Heart left ventricle (tissue), 16 donors: ENCODE measurements at regions not wholly inside any gene's neighbourhood (a gene's known extent, or its start where the extent isn't known, plus 50 kb on each side); places are given as distances from the start of the nearest gene placed in this dataset.

Experiments used
- ATAC-seq, 4 donors: fragments of 200-7000 bp; cut with Tn5 transposase; one replicate each; pipeline ENCODE4 v1.9.1; 2020 to 2022; ENCODE audit warnings: moderate library complexity in 4 of 4, mild to moderate bottlenecking in 3 of 4, moderate number of reproducible peaks in 1 of 4
- DNase-seq, 5 donors: peaks; one replicate each; pipeline ENCODE4 v3.0.0-alpha.2; 2020
- H3K27ac ChIP-seq, 12 donors: fragments of 200-600 bp; sonication (generic) in 4 of 12; one replicate each; pipeline versions ENCODE4 v1.5.0 to v1.8.0; 2016 to 2022; ENCODE audit warnings: mild to moderate bottlenecking in 2 of 12
- H3K27me3 ChIP-seq, 9 donors: fragments of 200-600 bp; sonication (generic) in 2 of 9; one replicate each; pipeline versions ENCODE4 v1.5.1 to v1.8.0; 2016 to 2022; ENCODE audit warnings: mild to moderate bottlenecking in 3 of 9
- H3K36me3 ChIP-seq, 9 donors: fragments of 200-600 bp; sonication (generic) in 2 of 9; one replicate each; pipeline versions ENCODE4 v1.5.0 to v1.8.0; 2018 to 2022; ENCODE audit warnings: mild to moderate bottlenecking in 2 of 9
- H3K4me1 ChIP-seq, 12 donors: fragments of 200-600 bp; sonication (generic) in 4 of 12; one replicate each; pipeline versions ENCODE4 v1.5.0 to v1.8.0; 2016 to 2022; ENCODE audit warnings: mild to moderate bottlenecking in 3 of 12
- H3K4me3 ChIP-seq, 12 donors: fragments of 200-600 bp; sonication (generic) in 4 of 12; one replicate each; pipeline versions ENCODE4 v1.5.0 to v1.8.0; 2017 to 2022; ENCODE audit warnings: mild to moderate bottlenecking in 9 of 12, moderate library complexity in 4 of 12
- H3K9me3 ChIP-seq, 12 donors: fragments of 200-600 bp; sonication (generic) in 4 of 12; one replicate each; pipeline versions ENCODE4 v1.5.0 to v1.8.0; 2016 to 2022; ENCODE audit warnings: mild to moderate bottlenecking in 1 of 12
- POLR2A ChIP-seq, 2 donors: fragments of 450-650 bp; IDR thresholded peaks; one replicate each; pipeline ENCODE4 v1.6.1; 2017; ENCODE audit warnings: antibody characterized with exemption in 2 of 2, mild to moderate bottlenecking in 2 of 2, moderate library complexity in 2 of 2
- WGBS, 4 donors: extraction: QIAGEN DNeasy Blood & Tissue Kit in 2 of 4; methylation state at CpG; one replicate each; pipeline versions ENCODE4 v1.1.5 to v1.1.7; 2013 to 2018; 5-methylcytosine and 5-hydroxymethylcytosine counted together
- intact Hi-C, 10 donors: fragments of 100-400 bp; cut with DNase I; formaldehyde crosslinking; loops; one replicate each; pipeline versions ENCODE4 v1.11.1 to v1.14.2; 2022
- TF ChIP-seq, protein P1 (sequence below), 12 donors: fragments of 200-600 bp; sonication (generic) in 4 of 12; IDR thresholded peaks; one replicate each; pipeline versions ENCODE4 v1.5.0 to v1.8.0; 2018 to 2022; ENCODE audit warnings: antibody characterized with exemption in 12 of 12, mild to moderate bottlenecking in 5 of 12
- donor health status: ischemic (EF 13 %, LVEDD 7.1; RV severe dilation, severe dysfunction).
- donor health status: healthy with polysubstance abuse.
- donor health status: DM: no; HTN: yes; CAD: no.
- donor health status: DM: no; HTN: no; CAD: no.
- donor health status: ischemic (EF 25% LVEDD 6.9; RV normal size, moderate dysfunction).
- donor health status: ischemic (EF 25% LVEDD 5.7; RV mildly dilated, moderate dysfunction).
- donor health status: healthy.
- donor health status: DM: yes; HTN: yes; CAD: no.
- donor health status: ischemic (EF 35%, LVEDD 5.7; RV mildly dilated, moderate dysfunction).
- donor health status: nonischemic (EF 11% LVEDD 7.7; RV severe dilation, severe dysfunction).
- donor health status: DM: yes; HTN: yes; CAD: no.
- donor health status: PGD.
- donor health status: ischemic (EF 29% LVEDD 5.4; RV normal size, mild dysfunction).
- donor health status: nonischemic (EF 23%, LVEDD 6.1; RV moderate dilation, normal function).

DNA sequence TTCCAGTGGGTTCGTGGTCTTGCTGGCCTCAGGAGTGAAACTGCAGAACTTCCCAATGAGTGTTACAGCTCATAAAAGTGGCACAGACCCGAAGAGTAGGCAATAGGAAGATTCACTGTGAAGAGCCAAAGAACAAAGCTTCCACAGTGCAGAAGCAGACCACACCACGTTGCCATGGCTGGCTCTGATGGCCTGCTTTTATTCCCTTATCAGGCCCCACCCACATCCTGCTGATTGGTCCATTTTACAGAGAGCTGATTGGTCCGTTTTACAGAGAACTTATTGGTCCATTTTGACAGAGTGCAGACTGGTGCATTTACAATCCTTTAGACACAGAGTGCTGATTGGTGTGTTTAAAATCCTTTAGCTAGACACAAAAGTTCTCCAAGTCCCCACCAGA, 131.4 kb upstream of the CHRM3 start:
- intact Hi-C loops, result no loop called here
- no peaks in the 10 kb centered on the region for H3K27me3 ChIP-seq
- no peak overlapping the region for H3K4me3 ChIP-seq
- TF ChIP-seq, protein P1, sequence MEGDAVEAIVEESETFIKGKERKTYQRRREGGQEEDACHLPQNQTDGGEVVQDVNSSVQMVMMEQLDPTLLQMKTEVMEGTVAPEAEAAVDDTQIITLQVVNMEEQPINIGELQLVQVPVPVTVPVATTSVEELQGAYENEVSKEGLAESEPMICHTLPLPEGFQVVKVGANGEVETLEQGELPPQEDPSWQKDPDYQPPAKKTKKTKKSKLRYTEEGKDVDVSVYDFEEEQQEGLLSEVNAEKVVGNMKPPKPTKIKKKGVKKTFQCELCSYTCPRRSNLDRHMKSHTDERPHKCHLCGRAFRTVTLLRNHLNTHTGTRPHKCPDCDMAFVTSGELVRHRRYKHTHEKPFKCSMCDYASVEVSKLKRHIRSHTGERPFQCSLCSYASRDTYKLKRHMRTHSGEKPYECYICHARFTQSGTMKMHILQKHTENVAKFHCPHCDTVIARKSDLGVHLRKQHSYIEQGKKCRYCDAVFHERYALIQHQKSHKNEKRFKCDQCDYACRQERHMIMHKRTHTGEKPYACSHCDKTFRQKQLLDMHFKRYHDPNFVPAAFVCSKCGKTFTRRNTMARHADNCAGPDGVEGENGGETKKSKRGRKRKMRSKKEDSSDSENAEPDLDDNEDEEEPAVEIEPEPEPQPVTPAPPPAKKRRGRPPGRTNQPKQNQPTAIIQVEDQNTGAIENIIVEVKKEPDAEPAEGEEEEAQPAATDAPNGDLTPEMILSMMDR (IDR thresholded peaks at IDR 0.05), result no peak
- TF ChIP-seq POLR2A (IDR thresholded peaks at IDR 0.05), result no peak
- DNase-seq, result no peak
- no peak for ATAC-seq
- 60 to 77% (median 70%) methylated on average over 4 of the region's 4 CpGs for WGBS, 4 donors
- H3K9me3 ChIP-seq, result peaks cover 0 to 15% (median 2%) of the 10 kb centered on the region in 12 donors
- no peaks in the 10 kb centered on the region for H3K4me1 ChIP-seq
- no peak overlapping the region for H3K27ac ChIP-seq
- H3K36me3 ChIP-seq, result no peaks in the 10 kb centered on the region

DNA sequence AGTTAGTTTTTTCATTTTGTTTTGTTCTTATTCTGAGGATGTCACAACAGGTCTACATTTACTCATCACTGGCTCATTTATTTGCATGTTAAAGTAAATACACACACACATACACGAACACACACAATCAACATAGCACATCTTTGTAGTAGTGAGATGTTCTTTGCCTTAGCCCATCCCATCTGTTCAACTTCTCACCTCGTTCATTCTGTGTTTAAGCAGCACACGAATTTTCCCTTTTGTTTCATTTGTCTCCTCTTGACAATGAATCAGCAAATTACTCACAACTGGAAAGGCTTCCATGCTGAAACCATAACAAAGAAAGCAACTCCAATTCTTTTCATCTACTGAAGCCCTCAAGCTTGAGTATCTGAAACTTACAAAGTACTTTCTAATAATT, 133.3 kb upstream of the CHRM3 start:
- WGBS, 4 donors, result 53 to 61% (median 59%) methylated on average over 3 of the region's 3 CpGs
- no peak for ATAC-seq
- H3K36me3 ChIP-seq, result no peaks in the 10 kb centered on the region
- TF ChIP-seq, protein P1 (IDR thresholded peaks at IDR 0.05), result no peak
- no peak for TF ChIP-seq POLR2A (IDR thresholded peaks at IDR 0.05)
- DNase-seq, result no peak
- H3K27me3 ChIP-seq, result no peaks in the 10 kb centered on the region
- no peaks in the 10 kb centered on the region for H3K4me1 ChIP-seq
- intact Hi-C loops, result no loop called here
- H3K9me3 ChIP-seq, result peaks cover 0 to 15% (median 2%) of the 10 kb centered on the region in 12 donors
- no peak overlapping the region for H3K4me3 ChIP-seq
- no peak overlapping the region for H3K27ac ChIP-seq

DNA sequence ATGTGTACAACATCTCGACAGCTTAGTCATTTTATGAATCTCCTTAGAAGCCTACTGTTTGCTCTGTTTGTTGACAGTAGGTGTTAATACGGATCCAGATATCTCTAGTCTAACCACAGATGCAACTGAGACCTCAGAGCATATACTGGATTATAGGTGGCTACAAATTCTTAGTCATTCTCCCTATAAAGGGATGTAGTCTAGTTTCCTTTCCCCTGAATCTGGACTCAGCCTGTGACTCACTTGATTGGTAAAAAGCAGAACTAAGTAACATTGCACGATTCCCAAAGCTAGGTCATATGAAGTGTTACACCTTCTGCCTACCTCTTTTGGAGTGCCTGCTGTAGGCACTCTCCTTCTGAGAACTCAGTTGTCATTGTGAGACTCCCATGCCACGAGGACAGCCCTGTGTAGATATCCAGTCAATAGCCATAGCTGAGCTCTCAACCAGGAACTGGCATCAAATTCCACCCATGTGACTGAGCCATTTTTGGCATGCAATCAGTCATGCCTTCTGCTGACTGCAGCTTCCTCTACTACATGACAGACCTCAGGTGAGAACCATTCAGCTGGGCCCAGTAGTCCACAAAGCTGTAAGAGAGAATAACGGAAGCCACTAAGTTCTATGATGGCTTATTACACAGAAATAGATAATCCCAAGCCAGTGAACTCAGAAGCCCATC, 135.9 kb upstream of the CHRM3 start:
- H3K9me3 ChIP-seq, result no peaks in the 10 kb centered on the region
- ATAC-seq, result no peak
- no peaks in the 10 kb centered on the region for H3K4me1 ChIP-seq
- no peak for DNase-seq
- no peaks in the 10 kb centered on the region for H3K27me3 ChIP-seq
- H3K4me3 ChIP-seq, result no peak overlapping the region
- TF ChIP-seq, protein P1 (IDR thresholded peaks at IDR 0.05), result no peak
- no peak for TF ChIP-seq POLR2A (IDR thresholded peaks at IDR 0.05)
- no peaks in the 10 kb centered on the region for H3K36me3 ChIP-seq
- no peak overlapping the region for H3K27ac ChIP-seq
- WGBS, 4 donors, result 70 to 77% (median 75%) methylated on average over 4 to 5 of the region's 5 CpGs
- intact Hi-C loops, result no loop called here

DNA sequence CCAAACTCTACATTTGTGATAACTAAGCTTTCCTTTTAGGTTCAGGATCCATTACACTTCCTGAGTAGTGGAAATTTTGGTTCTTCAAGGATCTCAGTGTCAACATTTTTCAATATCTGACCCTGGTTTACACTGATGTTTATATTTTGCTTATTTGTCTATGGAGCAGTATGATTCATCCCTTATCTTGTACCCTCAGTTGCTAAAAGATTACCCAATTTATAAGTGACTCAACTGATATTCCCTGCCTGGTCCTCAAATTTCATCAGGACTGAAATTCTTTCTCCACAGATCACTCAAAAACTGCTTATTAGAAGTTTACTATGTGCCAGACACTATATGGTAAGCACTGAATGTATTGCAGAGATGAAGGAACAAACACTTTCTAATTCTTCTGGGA, 139.1 kb upstream of the CHRM3 start:
- Histone ChIP-seq H3K36me3 (no peaks in the 10 kb centered on the region), H3K27me3 (no peaks in the 10 kb centered on the region), H3K4me3 (no peak overlapping the region), H3K9me3 (peaks cover 0 to 4% (median 0%) of the 10 kb centered on the region in 12 donors), H3K27ac (no peak overlapping the region), H3K4me1 (no peaks in the 10 kb centered on the region)
- ATAC-seq (no peak), DNase-seq (no peak)
- no peak for TF ChIP-seq POLR2A (IDR thresholded peaks at IDR 0.05)
- TF ChIP-seq, protein P1 (IDR thresholded peaks at IDR 0.05), result no peak
- intact Hi-C loops, result no loop called here
